Smooth muscle cell (in vitro differentiated cells): ENCODE measurements at regions not wholly inside any gene's neighbourhood (a gene's known extent, or its start where the extent isn't known, plus 50 kb on each side); places are given as distances from the start of the nearest gene placed in this dataset.

Experiments
- DNase-seq: peaks from one replicate; lab custom pipeline; 2025; ENCODE audit not compliant: unreplicated experiment; lab: John Stamatoyannopoulos, UW
- H2AFZ ChIP-seq: fragments of 200-600 bp; sonication (generic); 2 replicates; pipeline ENCODE4 v1.6.0; 2016; ENCODE audit warnings: antibody characterized with exemption, low read depth, mild to moderate bottlenecking
- H3F3A ChIP-seq: fragments of 200-600 bp; sonication (generic); 2 replicates; pipeline ENCODE4 v1.6.0; 2017; ENCODE audit warnings: antibody characterized with exemption, low read depth
- H3K27ac ChIP-seq: fragments of 200-600 bp; sonication (generic); 2 replicates; pipeline ENCODE4 v1.5.1; 2016; ENCODE audit warnings: low read depth, mild to moderate bottlenecking
- H3K27me3 ChIP-seq: fragments of 200-600 bp; sonication (generic); 2 replicates; pipeline ENCODE4 v1.6.1; 2016; ENCODE audit warnings: low read depth, mild to moderate bottlenecking
- H3K36me3 ChIP-seq: fragments of 200-600 bp; sonication (generic); 2 replicates; pipeline ENCODE4 v1.5.1; 2016; ENCODE audit warnings: low read depth
- H3K4me1 ChIP-seq: fragments of 200-600 bp; sonication (generic); 2 replicates; pipeline ENCODE4 v1.5.1; 2016; ENCODE audit warnings: low read depth
- H3K4me2 ChIP-seq: fragments of 200-600 bp; sonication (generic); 2 replicates; pipeline ENCODE4 v1.6.0; 2016; ENCODE audit warnings: mild to moderate bottlenecking
- H3K4me3 ChIP-seq: fragments of 200-600 bp; sonication (generic); 2 replicates; pipeline ENCODE4 v1.5.1; 2016; ENCODE audit warnings: mild to moderate bottlenecking
- H3K79me2 ChIP-seq: fragments of 200-600 bp; sonication (generic); 2 replicates; pipeline ENCODE4 v1.6.0; 2016; ENCODE audit warnings: low read depth, mild to moderate bottlenecking
- H3K9ac ChIP-seq: fragments of 200-600 bp; sonication (generic); 2 replicates; pipeline ENCODE4 v1.6.0; 2016; ENCODE audit warnings: low read depth
- H3K9me3 ChIP-seq: fragments of 200-600 bp; sonication (generic); replicated peaks from 2 replicates; pipeline ENCODE4 v1.5.1; 2016; ENCODE audit warnings: low read depth
- H4K20me1 ChIP-seq: fragments of 200-600 bp; sonication (generic); 2 replicates; pipeline ENCODE4 v1.6.0; 2016; ENCODE audit warnings: low read depth
- WGBS: methylation state at CpG from one replicate; pipeline ENCODE4 v1.1.7; 2016; ENCODE audit warnings: low lambda C conversion rate; 5-methylcytosine and 5-hydroxymethylcytosine counted together
- TF ChIP-seq, protein P1 (sequence below): fragments of 200-600 bp; sonication (generic); IDR thresholded peaks from 2 replicates; pipeline ENCODE4 v1.5.1; 2017; ENCODE audit warnings: borderline replicate concordance, mild to moderate bottlenecking, antibody characterized with exemption; ENCODE audit not compliant: insufficient read depth, poor library complexity, severe bottlenecking

DNA sequence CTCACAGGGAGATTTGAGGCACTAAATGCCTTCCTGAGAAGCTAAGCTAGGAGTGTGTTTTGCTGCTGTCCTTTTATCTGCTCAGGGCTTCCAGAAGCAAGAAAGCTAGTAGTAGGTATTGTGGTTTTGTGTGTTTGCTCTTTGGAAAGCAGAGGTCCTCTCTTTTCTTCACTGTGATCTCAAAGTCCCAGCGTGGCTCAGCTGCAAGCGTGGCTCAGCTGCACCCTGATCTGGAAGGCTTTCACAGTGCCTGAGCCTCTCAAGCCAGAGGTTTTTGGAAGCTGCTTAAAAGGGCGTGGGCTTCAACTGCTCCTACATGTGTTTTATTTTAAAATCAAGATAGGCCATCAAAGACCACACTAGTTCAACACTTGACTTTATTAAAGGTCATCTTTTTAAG is 337.4 kb upstream of the RGS6 start:
- peak overlapping the region; percentile 71 for H3K4me2 ChIP-seq
- DNase-seq, result no peak
- no peaks in the 10 kb centered on the region for H3K27me3 ChIP-seq
- H3K4me3 ChIP-seq, result peak overlapping the region; percentile 5
- TF ChIP-seq, protein P1, sequence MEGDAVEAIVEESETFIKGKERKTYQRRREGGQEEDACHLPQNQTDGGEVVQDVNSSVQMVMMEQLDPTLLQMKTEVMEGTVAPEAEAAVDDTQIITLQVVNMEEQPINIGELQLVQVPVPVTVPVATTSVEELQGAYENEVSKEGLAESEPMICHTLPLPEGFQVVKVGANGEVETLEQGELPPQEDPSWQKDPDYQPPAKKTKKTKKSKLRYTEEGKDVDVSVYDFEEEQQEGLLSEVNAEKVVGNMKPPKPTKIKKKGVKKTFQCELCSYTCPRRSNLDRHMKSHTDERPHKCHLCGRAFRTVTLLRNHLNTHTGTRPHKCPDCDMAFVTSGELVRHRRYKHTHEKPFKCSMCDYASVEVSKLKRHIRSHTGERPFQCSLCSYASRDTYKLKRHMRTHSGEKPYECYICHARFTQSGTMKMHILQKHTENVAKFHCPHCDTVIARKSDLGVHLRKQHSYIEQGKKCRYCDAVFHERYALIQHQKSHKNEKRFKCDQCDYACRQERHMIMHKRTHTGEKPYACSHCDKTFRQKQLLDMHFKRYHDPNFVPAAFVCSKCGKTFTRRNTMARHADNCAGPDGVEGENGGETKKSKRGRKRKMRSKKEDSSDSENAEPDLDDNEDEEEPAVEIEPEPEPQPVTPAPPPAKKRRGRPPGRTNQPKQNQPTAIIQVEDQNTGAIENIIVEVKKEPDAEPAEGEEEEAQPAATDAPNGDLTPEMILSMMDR, result no peak
- H3K9ac ChIP-seq, result no peak overlapping the region
- no peak overlapping the region for H2AFZ ChIP-seq
- H3K4me1 ChIP-seq, result peaks cover 37% of the 10 kb centered on the region
- WGBS, result 20% methylated on average over 3 of the region's 3 CpGs
- H3K79me2 ChIP-seq, result peaks cover 68% of the 10 kb centered on the region
- H3K27ac ChIP-seq, result peak overlapping the region; percentile 61
- H3K9me3 ChIP-seq, result no peaks in the 10 kb centered on the region
- peaks cover 5% of the 10 kb centered on the region for H3K36me3 ChIP-seq
- H3F3A ChIP-seq, result peaks cover 17% of the 10 kb centered on the region
- no peaks in the 10 kb centered on the region for H4K20me1 ChIP-seq

DNA sequence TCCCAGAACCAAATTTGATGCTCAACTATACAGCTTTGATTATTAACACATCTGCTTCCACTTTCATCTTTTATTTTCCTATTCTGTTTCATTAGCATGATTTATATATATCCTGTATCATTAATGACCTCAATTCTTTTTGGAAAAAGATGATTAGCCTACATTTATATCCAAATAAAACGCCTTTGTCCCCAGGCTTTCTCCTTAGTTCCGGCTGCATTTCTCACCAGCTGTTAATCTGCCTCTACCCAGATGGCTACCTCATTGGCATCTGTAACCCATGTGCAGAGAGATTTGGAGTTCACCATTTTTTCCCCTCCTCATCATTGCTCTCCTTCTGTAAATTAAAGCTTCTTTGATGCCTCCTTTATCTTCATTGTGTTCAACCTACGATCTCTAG is 336.8 kb upstream of the RGS6 start:
- H3K4me1 ChIP-seq, result peaks cover 37% of the 10 kb centered on the region
- 87% methylated on average over 3 of the region's 3 CpGs for WGBS
- H3K4me3 ChIP-seq, result no peak overlapping the region
- H3K9ac ChIP-seq, result no peak overlapping the region
- TF ChIP-seq, protein P1, result no peak
- H2AFZ ChIP-seq, result no peak overlapping the region
- DNase-seq, result no peak
- peaks cover 11% of the 10 kb centered on the region for H3K36me3 ChIP-seq
- peaks cover 3% of the 10 kb centered on the region for H3K9me3 ChIP-seq
- H3K4me2 ChIP-seq, result peak overlapping the region; percentile 71
- peaks cover 69% of the 10 kb centered on the region for H3K79me2 ChIP-seq
- H3K27ac ChIP-seq, result peak overlapping the region; percentile 61
- no peaks in the 10 kb centered on the region for H4K20me1 ChIP-seq
- no peaks in the 10 kb centered on the region for H3K27me3 ChIP-seq
- peaks cover 17% of the 10 kb centered on the region for H3F3A ChIP-seq

DNA sequence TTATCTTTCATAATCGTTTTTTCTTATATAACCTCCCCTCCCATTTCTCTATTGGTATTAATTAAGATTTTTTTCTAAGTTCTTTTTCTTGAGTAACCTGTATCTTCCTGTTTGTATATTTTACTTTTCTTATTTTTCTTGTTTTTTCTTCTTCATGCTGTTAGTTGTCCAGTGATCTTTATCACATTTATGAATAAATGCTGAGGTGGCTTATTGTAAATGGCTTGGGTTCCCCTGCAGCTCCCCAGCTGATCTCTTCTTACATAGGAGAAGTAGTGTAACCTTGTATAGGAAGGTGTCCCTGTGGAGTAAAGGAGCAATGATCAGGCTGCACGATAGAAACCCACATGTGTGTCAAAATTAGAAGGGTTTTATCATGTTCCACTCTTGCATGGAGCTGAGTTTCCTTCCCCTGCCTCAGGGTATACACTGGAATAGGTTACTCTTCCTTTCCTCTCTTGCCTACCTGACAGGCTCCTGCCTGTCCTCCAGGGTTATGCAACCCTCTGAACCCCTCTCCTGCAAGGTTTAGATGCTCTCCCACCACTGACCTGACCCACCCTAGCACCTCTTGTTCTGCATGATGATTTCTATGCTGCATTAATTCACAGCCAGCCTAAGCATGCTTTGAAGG is 334.8 kb upstream of the RGS6 start:
- WGBS, result 94% methylated on average over 2 of the region's 2 CpGs
- Histone ChIP-seq H3K79me2 (peaks cover 84% of the 10 kb centered on the region), H4K20me1 (no peaks in the 10 kb centered on the region), H3F3A (peaks cover 9% of the 10 kb centered on the region), H3K9me3 (peaks cover 6% of the 10 kb centered on the region), H3K27me3 (no peaks in the 10 kb centered on the region), H3K4me3 (no peak overlapping the region), H3K36me3 (peaks cover 15% of the 10 kb centered on the region), H3K4me2 (no peak overlapping the region), H2AFZ (no peak overlapping the region), H3K27ac (no peak overlapping the region), H3K4me1 (peaks cover 26% of the 10 kb centered on the region), H3K9ac (no peak overlapping the region)
- TF ChIP-seq, protein P1, result no peak
- DNase-seq, result no peak
